ENCODE measurements at regions not wholly inside any gene's neighbourhood (a gene's known extent, or its start where the extent isn't known, plus 50 kb on each side); places are given as distances from the start of the nearest gene placed in this dataset.

DNA sequence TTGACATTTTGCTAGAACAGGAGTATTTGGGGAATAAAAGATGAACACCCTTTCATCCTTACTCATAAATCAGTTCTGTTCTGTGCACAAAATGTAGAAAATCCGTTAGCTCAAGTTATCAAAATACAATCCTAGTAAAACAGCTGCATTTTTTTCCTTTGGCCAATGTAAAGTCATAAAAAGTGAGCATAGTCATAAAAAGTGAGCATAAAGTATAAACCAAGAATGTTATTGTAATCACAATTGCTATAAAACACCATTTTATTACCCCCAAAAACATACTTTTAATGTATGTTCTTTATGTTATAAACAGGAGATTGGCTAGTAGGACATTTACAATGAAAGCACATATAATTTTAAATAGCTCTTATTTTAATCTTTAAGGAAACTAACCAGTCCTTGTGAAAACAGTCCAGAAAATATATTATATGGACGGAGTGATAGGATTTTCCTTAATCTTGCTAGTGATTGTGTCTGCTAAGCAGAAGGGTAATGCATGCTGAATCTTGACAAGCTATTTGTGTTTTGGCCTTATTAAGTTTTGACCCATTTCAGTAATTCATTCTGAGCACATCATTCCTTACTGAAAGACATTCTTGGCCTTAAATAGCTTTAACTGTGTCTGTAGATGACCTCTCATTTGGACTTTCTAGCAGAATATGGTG lies 891.8 kb downstream of the DSC3 start:
- DNase-seq (ENCODE audit: low read depth in 1 of 2, low spot score in 1 of 2) = no peak
- no peaks in the 10 kb centered on the region for H3K27me3 ChIP-seq (ENCODE audit: insufficient read depth, poor library complexity, severe bottlenecking)
- no peak overlapping the region for H3K27ac ChIP-seq (replicated peaks)
- no peak for TF ChIP-seq SPI1 (IDR thresholded peaks at IDR 0.05; ENCODE audit: borderline replicate concordance, low read depth)
- TF ChIP-seq POLR2AphosphoS5 (IDR thresholded peaks at IDR 0.05; ENCODE audit: low read depth) = no peak
- TF ChIP-seq, protein P1, sequence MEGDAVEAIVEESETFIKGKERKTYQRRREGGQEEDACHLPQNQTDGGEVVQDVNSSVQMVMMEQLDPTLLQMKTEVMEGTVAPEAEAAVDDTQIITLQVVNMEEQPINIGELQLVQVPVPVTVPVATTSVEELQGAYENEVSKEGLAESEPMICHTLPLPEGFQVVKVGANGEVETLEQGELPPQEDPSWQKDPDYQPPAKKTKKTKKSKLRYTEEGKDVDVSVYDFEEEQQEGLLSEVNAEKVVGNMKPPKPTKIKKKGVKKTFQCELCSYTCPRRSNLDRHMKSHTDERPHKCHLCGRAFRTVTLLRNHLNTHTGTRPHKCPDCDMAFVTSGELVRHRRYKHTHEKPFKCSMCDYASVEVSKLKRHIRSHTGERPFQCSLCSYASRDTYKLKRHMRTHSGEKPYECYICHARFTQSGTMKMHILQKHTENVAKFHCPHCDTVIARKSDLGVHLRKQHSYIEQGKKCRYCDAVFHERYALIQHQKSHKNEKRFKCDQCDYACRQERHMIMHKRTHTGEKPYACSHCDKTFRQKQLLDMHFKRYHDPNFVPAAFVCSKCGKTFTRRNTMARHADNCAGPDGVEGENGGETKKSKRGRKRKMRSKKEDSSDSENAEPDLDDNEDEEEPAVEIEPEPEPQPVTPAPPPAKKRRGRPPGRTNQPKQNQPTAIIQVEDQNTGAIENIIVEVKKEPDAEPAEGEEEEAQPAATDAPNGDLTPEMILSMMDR (IDR thresholded peaks at IDR 0.05; ENCODE audit: insufficient read depth, low read length) = no peak
- TF ChIP-seq GABPA (IDR thresholded peaks at IDR 0.05; ENCODE audit: low read depth) = no peak
- TF ChIP-seq, protein P2, sequence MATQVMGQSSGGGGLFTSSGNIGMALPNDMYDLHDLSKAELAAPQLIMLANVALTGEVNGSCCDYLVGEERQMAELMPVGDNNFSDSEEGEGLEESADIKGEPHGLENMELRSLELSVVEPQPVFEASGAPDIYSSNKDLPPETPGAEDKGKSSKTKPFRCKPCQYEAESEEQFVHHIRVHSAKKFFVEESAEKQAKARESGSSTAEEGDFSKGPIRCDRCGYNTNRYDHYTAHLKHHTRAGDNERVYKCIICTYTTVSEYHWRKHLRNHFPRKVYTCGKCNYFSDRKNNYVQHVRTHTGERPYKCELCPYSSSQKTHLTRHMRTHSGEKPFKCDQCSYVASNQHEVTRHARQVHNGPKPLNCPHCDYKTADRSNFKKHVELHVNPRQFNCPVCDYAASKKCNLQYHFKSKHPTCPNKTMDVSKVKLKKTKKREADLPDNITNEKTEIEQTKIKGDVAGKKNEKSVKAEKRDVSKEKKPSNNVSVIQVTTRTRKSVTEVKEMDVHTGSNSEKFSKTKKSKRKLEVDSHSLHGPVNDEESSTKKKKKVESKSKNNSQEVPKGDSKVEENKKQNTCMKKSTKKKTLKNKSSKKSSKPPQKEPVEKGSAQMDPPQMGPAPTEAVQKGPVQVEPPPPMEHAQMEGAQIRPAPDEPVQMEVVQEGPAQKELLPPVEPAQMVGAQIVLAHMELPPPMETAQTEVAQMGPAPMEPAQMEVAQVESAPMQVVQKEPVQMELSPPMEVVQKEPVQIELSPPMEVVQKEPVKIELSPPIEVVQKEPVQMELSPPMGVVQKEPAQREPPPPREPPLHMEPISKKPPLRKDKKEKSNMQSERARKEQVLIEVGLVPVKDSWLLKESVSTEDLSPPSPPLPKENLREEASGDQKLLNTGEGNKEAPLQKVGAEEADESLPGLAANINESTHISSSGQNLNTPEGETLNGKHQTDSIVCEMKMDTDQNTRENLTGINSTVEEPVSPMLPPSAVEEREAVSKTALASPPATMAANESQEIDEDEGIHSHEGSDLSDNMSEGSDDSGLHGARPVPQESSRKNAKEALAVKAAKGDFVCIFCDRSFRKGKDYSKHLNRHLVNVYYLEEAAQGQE (IDR thresholded peaks at IDR 0.05; ENCODE audit: insufficient replicate concordance, low read depth) = no peak
- H3K4me3 ChIP-seq (replicated peaks; ENCODE audit: insufficient read depth, low read length) = no peak overlapping the region

- Histone ChIP-seq H3K27ac (replicated peaks) (no peak overlapping the region), H3K27me3 (ENCODE audit: insufficient read depth, poor library complexity, severe bottlenecking) (no peaks in the 10 kb centered on the region), H3K4me3 (replicated peaks; ENCODE audit: insufficient read depth, low read length) (no peak overlapping the region)
- DNase-seq (ENCODE audit: low read depth in 1 of 2, low spot score in 1 of 2) = no peak
- TF ChIP-seq, protein P1 (IDR thresholded peaks at IDR 0.05; ENCODE audit: insufficient read depth, low read length) = no peak
- TF ChIP-seq GABPA (IDR thresholded peaks at IDR 0.05; ENCODE audit: low read depth) (no peak), POLR2AphosphoS5 (IDR thresholded peaks at IDR 0.05; ENCODE audit: low read depth) (no peak), SPI1 (IDR thresholded peaks at IDR 0.05; ENCODE audit: borderline replicate concordance, low read depth) (no peak)
- TF ChIP-seq, protein P2 (IDR thresholded peaks at IDR 0.05; ENCODE audit: insufficient replicate concordance, low read depth) = no peak
Observed at GRCh38 chr18:30149585-30149984, 893.0 kb downstream of the DSC3 start.

DNA sequence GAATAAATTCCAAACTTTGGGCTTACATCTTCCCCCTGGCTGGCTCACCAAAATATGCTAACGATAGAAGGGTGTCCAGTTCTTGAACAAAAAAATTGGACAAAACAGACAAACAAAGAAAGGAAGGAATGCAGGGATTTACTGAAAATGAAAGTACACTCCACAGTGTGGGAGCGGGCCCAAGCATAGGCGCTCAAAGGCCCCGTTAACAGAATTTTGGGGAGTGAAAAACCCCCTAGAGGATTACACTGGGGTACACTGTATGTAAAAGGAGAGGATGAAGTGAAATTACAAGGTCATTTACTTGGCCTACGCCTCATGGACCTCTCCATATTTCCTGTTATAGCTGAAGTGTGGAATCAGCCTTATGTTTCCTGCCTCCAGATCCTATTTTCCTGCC lies 899.7 kb downstream of the DSC3 start:
- TF ChIP-seq, protein P2 (IDR thresholded peaks at IDR 0.05; ENCODE audit: insufficient replicate concordance, low read depth) = no peak
- TF ChIP-seq GABPA (IDR thresholded peaks at IDR 0.05; ENCODE audit: low read depth) (no peak), POLR2AphosphoS5 (IDR thresholded peaks at IDR 0.05; ENCODE audit: low read depth) (no peak), SPI1 (IDR thresholded peaks at IDR 0.05; ENCODE audit: borderline replicate concordance, low read depth) (no peak)
- TF ChIP-seq, protein P1 (IDR thresholded peaks at IDR 0.05; ENCODE audit: insufficient read depth, low read length) = no peak
- no peaks in the 10 kb centered on the region for H3K27me3 ChIP-seq (ENCODE audit: insufficient read depth, poor library complexity, severe bottlenecking)
- H3K27ac ChIP-seq (replicated peaks) = no peak overlapping the region
- H3K4me3 ChIP-seq (replicated peaks; ENCODE audit: insufficient read depth, low read length) = no peak overlapping the region
- DNase-seq (ENCODE audit: low read depth in 1 of 2, low spot score in 1 of 2) = no peak
